OCI-LY1 (cell line): ENCODE measurements at regions not wholly inside any gene's neighbourhood (a gene's known extent, or its start where the extent isn't known, plus 50 kb on each side); places are given as distances from the start of the nearest gene placed in this dataset.

Experiments
- CTCF ChIP-seq: fragments of 200-600 bp; sonication (generic), shearing (Covaris generic); IDR thresholded peaks from 2 replicates; pipeline ENCODE4 v1.5.1; 2017; ENCODE audit warnings: mild to moderate bottlenecking, antibody characterized with exemption, low read length, moderate library complexity, mixed read lengths
- EZH2 ChIP-seq: fragments of 200-600 bp; sonication (generic), shearing (Covaris generic); IDR thresholded peaks from 2 replicates; pipeline ENCODE4 v1.8.0; 2017; ENCODE audit warnings: borderline replicate concordance, mixed run types, mild to moderate bottlenecking, antibody characterized with exemption, low read length, moderate library complexity, mixed read lengths

DNA sequence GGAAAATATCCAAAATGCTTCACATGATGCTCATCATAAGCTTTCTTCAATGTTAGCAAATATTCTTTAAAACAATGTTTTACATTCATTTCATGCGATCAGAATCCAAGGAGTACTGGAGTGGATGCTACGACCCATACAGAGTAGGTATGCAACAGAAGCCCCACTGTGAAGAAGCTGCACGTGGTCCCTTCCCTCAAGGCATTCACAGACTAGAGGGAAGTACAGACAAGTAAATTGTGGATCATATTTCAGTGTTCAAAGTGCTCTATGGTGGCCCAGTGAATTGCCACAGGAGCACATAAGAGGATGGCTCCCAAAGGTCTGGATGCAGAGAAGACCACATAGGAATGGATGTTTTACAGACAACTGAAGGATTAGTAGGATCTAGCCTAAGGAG lies 789.9 kb downstream of the IGSF11 start:
- TF ChIP-seq CTCF: no peak
- no peak for TF ChIP-seq EZH2
